Stomach (tissue), 8 donors: ENCODE measurements at regions not wholly inside any gene's neighbourhood (a gene's known extent, or its start where the extent isn't known, plus 50 kb on each side); places are given as distances from the start of the nearest gene placed in this dataset.

Experiments used
- DNase-seq, 2 donors: peaks; one replicate each; pipeline versions ENCODE4 v3.0.0 to v3.0.0-alpha.2; 2013 to 2019
- H3K27ac ChIP-seq, 5 donors: fragments of 200-600 bp in 4 of 5; sonication (generic) in 4 of 5; one replicate each; pipeline ENCODE4 v1.5.1; 2013 to 2019; ENCODE audit warnings: mild to moderate bottlenecking in 1 of 5, moderate library complexity in 1 of 5
- H3K27me3 ChIP-seq, 3 donors: fragments of 200-600 bp; sonication (generic); one replicate each; pipeline ENCODE4 v1.5.1; 2017 to 2019; ENCODE audit warnings: mixed run types in 1 of 3
- H3K36me3 ChIP-seq, 4 donors: fragments of 200-600 bp; sonication (generic); 1 replicate in 3 of 4; 2 replicates in 1 of 4; pipeline ENCODE4 v1.5.1; 2016 to 2019
- H3K4me1 ChIP-seq, 4 donors: fragments of 200-600 bp; sonication (generic); one replicate each; pipeline ENCODE4 v1.5.1; 2016 to 2019
- H3K4me3 ChIP-seq, 4 donors: fragments of 200-600 bp; sonication (generic) in 3 of 4; one replicate each; pipeline ENCODE4 v1.5.1; 2016 to 2019; ENCODE audit warnings: mild to moderate bottlenecking in 1 of 4
- H3K9me3 ChIP-seq, 4 donors: fragments of 200-600 bp; sonication (generic); one replicate each; pipeline ENCODE4 v1.5.1; 2016 to 2019
- EP300 ChIP-seq: sonication (generic); formaldehyde crosslinking; IDR thresholded peaks from one replicate; pipeline ENCODE4 v1.6.1; 2017; ENCODE audit warnings: antibody characterized with exemption
- POLR2A ChIP-seq, 4 donors: fragments of 450-650 bp; IDR thresholded peaks; one replicate each; pipeline ENCODE4 v1.6.1; 2016; ENCODE audit warnings: antibody characterized with exemption in 4 of 4, control low read depth in 2 of 4, mild to moderate bottlenecking in 1 of 4, moderate library complexity in 1 of 4
- POLR2AphosphoS5 ChIP-seq, 3 donors: sonication (generic); formaldehyde crosslinking; IDR thresholded peaks; one replicate each; pipeline ENCODE4 v1.6.1; 2016; ENCODE audit warnings: antibody characterized with exemption in 3 of 3
- WGBS, 5 donors: extraction: QIAGEN DNeasy Blood & Tissue Kit in 3 of 5; methylation state at CpG; one replicate each; pipeline versions ENCODE4 v1.1.5 to v1.1.7; 2013 to 2018; 5-methylcytosine and 5-hydroxymethylcytosine counted together
- intact Hi-C: fragments of 100-400 bp; cut with DNase I; formaldehyde crosslinking; loops from one replicate; pipeline ENCODE4 v1.15.1; 2023; ENCODE audit warnings: low total_unique reads
- TF ChIP-seq, protein P1 (sequence below), 7 experiments: fragments of 450-650 bp in 4 of 7; fragments of 200-600 bp in 3 of 7; sonication (generic) in 3 of 7; IDR thresholded peaks; one replicate each; pipeline ENCODE4 v1.5.1; 2016 to 2019; ENCODE audit warnings: antibody characterized with exemption in 7 of 7, control low read depth in 2 of 7, mild to moderate bottlenecking in 1 of 7
- donor health status: healthy with polysubstance abuse.
- donor health status: Bipolar disorder and iron deficiency.
- donor health status: healthy.

DNA sequence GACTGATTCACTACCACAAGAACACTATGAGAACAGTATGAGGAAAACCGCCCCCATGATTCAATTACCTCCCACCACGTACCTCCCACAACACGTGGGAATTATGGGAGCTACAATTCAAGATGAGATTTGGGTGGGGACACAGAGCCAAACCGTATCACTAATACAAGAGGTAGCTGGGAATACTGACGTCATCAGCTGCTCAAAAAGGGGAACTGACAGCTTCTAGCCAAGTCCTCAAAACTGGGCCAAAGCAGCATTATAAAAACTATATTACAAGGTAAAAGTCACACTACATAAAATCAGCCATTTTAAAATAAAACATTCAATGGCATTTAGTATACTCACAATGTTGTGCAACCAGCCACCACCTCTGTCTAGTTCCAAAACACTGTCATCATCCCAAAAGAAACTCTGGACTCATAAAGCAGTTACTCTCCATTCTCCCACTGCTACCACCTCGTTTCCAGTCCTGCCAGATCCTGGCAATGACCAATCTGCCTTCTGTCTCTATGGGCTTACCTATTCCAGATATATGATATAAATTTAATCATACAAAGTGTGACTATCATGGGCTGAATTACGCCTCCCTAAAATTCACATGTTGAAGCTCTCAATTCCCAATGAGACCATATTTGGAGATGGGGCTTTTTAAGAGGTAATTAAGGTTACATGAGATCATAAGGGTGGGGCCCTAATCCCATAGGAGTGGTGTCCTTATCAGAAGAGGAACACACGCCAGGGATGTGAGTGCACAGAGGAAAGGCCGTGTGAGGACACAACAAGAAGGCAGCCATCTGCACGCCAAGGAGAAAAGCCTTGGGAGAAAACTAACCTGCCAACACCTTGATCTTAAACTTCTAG lies 192.1 kb downstream of the SETD4 start:
- Histone ChIP-seq H3K27me3 (peaks cover 0 to 5% (median 0%) of the 10 kb centered on the region in 3 donors), H3K4me3 (no peak overlapping the region), H3K36me3 (no peaks in the 10 kb centered on the region), H3K27ac (no peak overlapping the region), H3K9me3 (peaks cover 0 to 18% (median 4%) of the 10 kb centered on the region in 4 donors), H3K4me1 (peaks cover 0 to under 1% (median 0%) of the 10 kb centered on the region in 4 donors)
- TF ChIP-seq POLR2AphosphoS5 (IDR thresholded peaks at IDR 0.05) (no peak), POLR2A (IDR thresholded peaks at IDR 0.05) (no peak), EP300 (no peak)
- TF ChIP-seq, protein P1, sequence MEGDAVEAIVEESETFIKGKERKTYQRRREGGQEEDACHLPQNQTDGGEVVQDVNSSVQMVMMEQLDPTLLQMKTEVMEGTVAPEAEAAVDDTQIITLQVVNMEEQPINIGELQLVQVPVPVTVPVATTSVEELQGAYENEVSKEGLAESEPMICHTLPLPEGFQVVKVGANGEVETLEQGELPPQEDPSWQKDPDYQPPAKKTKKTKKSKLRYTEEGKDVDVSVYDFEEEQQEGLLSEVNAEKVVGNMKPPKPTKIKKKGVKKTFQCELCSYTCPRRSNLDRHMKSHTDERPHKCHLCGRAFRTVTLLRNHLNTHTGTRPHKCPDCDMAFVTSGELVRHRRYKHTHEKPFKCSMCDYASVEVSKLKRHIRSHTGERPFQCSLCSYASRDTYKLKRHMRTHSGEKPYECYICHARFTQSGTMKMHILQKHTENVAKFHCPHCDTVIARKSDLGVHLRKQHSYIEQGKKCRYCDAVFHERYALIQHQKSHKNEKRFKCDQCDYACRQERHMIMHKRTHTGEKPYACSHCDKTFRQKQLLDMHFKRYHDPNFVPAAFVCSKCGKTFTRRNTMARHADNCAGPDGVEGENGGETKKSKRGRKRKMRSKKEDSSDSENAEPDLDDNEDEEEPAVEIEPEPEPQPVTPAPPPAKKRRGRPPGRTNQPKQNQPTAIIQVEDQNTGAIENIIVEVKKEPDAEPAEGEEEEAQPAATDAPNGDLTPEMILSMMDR (IDR thresholded peaks at IDR 0.05), result no peak
- 75 to 80% (median 75%) methylated on average over 10 of the region's 10 CpGs for WGBS, 5 donors
- intact Hi-C loops, result no loop called here
- DNase-seq, result no peak

DNA sequence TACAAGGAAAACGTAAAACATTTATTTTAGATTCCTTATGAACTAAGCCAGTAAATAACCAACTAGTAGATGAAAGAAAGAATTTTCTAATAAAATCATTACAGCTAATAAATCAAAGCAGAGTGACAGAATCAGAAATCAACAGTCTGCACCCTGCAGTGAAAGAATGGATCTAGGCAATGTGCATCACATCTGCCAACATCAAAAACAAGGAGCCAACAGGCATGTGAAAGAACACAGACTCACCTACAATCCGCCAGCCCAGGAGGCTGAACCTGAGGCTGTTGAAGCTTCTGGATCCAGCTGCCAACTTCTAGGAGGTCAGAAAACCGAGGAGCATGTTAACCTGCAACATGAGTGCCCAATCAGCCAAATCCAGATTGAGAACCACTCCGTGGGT lies 196.3 kb downstream of the SETD4 start:
- Histone ChIP-seq H3K27ac (no peak overlapping the region), H3K4me3 (no peak overlapping the region), H3K4me1 (no peaks in the 10 kb centered on the region), H3K27me3 (no peaks in the 10 kb centered on the region), H3K9me3 (peaks cover 0 to 8% (median 4%) of the 10 kb centered on the region in 4 donors), H3K36me3 (no peaks in the 10 kb centered on the region)
- no peak for DNase-seq
- intact Hi-C loops, result no loop called here
- WGBS, 5 donors, result 35 to 54% (median 50%) methylated on average over 4 of the region's 4 CpGs
- TF ChIP-seq EP300, result no peak
- no peak for TF ChIP-seq POLR2AphosphoS5 (IDR thresholded peaks at IDR 0.05)
- no peak for TF ChIP-seq POLR2A (IDR thresholded peaks at IDR 0.05)
- TF ChIP-seq, protein P1 (IDR thresholded peaks at IDR 0.05), result no peak

DNA sequence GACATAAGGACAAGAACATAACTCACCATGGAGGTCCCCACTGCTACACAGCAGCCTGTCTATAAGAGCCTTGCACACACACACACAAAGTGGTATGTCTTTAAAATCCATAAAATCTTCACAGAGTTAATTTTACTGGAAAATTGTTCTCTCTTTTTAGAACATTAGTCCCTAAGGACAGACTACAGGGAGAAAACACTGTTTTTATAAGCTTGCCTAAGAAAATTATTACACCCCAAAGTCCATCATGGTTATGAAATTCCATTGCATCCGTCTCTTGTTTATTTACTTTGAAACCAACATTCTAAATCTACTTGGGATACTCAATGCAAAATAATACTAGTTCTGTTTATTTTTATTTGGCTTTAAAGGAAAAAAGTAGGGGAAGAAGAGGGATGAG lies 197.4 kb downstream of the SETD4 start:
- no peaks in the 10 kb centered on the region for H3K27me3 ChIP-seq
- no peak for TF ChIP-seq EP300
- no peak for TF ChIP-seq POLR2AphosphoS5 (IDR thresholded peaks at IDR 0.05)
- TF ChIP-seq, protein P1 (IDR thresholded peaks at IDR 0.05), result no peak
- TF ChIP-seq POLR2A (IDR thresholded peaks at IDR 0.05), result no peak
- no peak for DNase-seq
- H3K9me3 ChIP-seq, result no peaks in the 10 kb centered on the region
- 75 to 84% (median 77%) methylated on average over 1 of the region's 1 CpG for WGBS, 5 donors
- no peak overlapping the region for H3K27ac ChIP-seq
- no peak overlapping the region for H3K4me3 ChIP-seq
- no peaks in the 10 kb centered on the region for H3K36me3 ChIP-seq
- no peaks in the 10 kb centered on the region for H3K4me1 ChIP-seq
- intact Hi-C loops, result no loop called here

DNA sequence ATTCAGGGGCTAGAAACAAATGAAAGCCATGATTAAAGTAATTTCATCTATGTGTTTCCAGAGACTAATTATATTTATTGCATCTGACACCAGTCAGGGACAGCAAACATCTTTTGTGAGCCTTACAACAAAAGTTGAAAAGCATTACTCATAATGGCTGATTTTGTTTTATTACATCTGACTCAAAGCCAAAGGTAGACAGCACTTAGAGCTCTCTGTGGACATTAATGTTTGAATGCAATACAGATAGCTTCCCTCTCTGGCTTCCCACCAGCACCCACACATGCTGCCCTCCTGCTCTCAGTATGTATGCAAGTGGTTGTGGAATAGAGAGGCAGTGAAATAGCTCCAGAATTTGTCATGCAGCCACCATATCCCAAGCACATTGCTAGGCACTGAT lies 198.7 kb downstream of the SETD4 start:
- Histone ChIP-seq H3K36me3 (no peaks in the 10 kb centered on the region), H3K4me3 (no peak overlapping the region), H3K9me3 (no peaks in the 10 kb centered on the region), H3K27ac (no peak overlapping the region), H3K4me1 (no peaks in the 10 kb centered on the region), H3K27me3 (no peaks in the 10 kb centered on the region)
- DNase-seq, result no peak
- intact Hi-C loops, result no loop called here
- TF ChIP-seq POLR2A (IDR thresholded peaks at IDR 0.05) (no peak), POLR2AphosphoS5 (IDR thresholded peaks at IDR 0.05) (no peak), EP300 (no peak)
- TF ChIP-seq, protein P1 (IDR thresholded peaks at IDR 0.05), result no peak
